Spleen (tissue), 11 donors: ENCODE measurements at regions not wholly inside any gene's neighbourhood (a gene's known extent, or its start where the extent isn't known, plus 50 kb on each side); places are given as distances from the start of the nearest gene placed in this dataset.

ENCODE experiments used
- DNase-seq: peaks from one replicate; pipeline ENCODE4 v3.0.0-alpha.2; 2020
- H3K27ac ChIP-seq, 8 donors: fragments of 200-600 bp; sonication (generic) in 7 of 8; 1 replicate in 4 of 8; 2 replicates in 4 of 8; pipeline versions ENCODE4 v1.5.0 to v1.8.0; 2016 to 2021; ENCODE audit warnings: inconsistent platforms in 4 of 8, mild to moderate bottlenecking in 4 of 8, moderate library complexity in 1 of 8
- H3K27me3 ChIP-seq, 7 donors: fragments of 200-600 bp; sonication (generic) in 6 of 7; replicated peaks in 1 of 7; 1 replicate in 4 of 7; 2 replicates in 3 of 7; pipeline versions ENCODE4 v1.5.0 to v1.8.0; 2016 to 2021; ENCODE audit warnings: inconsistent platforms in 3 of 7, mild to moderate bottlenecking in 1 of 7
- H3K36me3 ChIP-seq, 6 donors: fragments of 200-600 bp; sonication (generic) in 5 of 6; 1 replicate in 4 of 6; 2 replicates in 2 of 6; pipeline versions ENCODE4 v1.5.0 to v1.8.0; 2016 to 2021; ENCODE audit warnings: inconsistent platforms in 2 of 6
- H3K4me1 ChIP-seq, 6 donors: fragments of 200-600 bp; sonication (generic) in 5 of 6; 1 replicate in 3 of 6; 2 replicates in 3 of 6; pipeline versions ENCODE4 v1.5.0 to v1.8.0; 2016 to 2021; ENCODE audit warnings: inconsistent platforms in 3 of 6
- H3K4me3 ChIP-seq, 8 donors: fragments of 200-600 bp; sonication (generic) in 7 of 8; 1 replicate in 4 of 8; 2 replicates in 4 of 8; pipeline versions ENCODE4 v1.5.0 to v1.8.0; 2016 to 2021; ENCODE audit warnings: inconsistent platforms in 4 of 8, mild to moderate bottlenecking in 4 of 8, moderate library complexity in 2 of 8
- H3K9me3 ChIP-seq, 8 donors: fragments of 200-600 bp; sonication (generic) in 7 of 8; 1 replicate in 4 of 8; 2 replicates in 4 of 8; pipeline versions ENCODE4 v1.5.0 to v1.8.0; 2016 to 2021; ENCODE audit warnings: inconsistent platforms in 4 of 8
- POLR2A ChIP-seq, 3 donors: fragments of 450-650 bp; IDR thresholded peaks; one replicate each; pipeline ENCODE4 v1.5.1; 2017; ENCODE audit warnings: antibody characterized with exemption in 3 of 3, mild to moderate bottlenecking in 1 of 3
- POLR2AphosphoS5 ChIP-seq, 3 donors: sonication (generic); formaldehyde crosslinking; IDR thresholded peaks; one replicate each; pipeline ENCODE4 v1.5.1; 2017; ENCODE audit warnings: antibody characterized with exemption in 3 of 3
- WGBS, 5 donors: extraction: QIAGEN DNeasy Blood & Tissue Kit in 3 of 5; methylation state at CpG; one replicate each; pipeline versions ENCODE4 v1.1.5 to v1.1.7; 2013 to 2018; 5-methylcytosine and 5-hydroxymethylcytosine counted together
- intact Hi-C: fragments of 100-400 bp; cut with DNase I; formaldehyde crosslinking; loops from one replicate; pipeline ENCODE4 v1.15.0; 2023; ENCODE audit warnings: low total_unique reads
- TF ChIP-seq, protein P1 (sequence below), 11 experiments: fragments of 200-600 bp in 7 of 11; fragments of 450-650 bp in 4 of 11; sonication (generic) in 4 of 11; IDR thresholded peaks in 8 of 11; conservative IDR thresholded peaks in 3 of 11; 1 replicate in 7 of 11; 2 replicates in 4 of 11; pipeline versions ENCODE4 v1.4.0 to v1.8.0; 2016 to 2021; ENCODE audit warnings: antibody characterized with exemption in 11 of 11, inconsistent platforms in 4 of 11, mild to moderate bottlenecking in 1 of 11
- donor health status: healthy with polysubstance abuse.
- donor health status: DM: no; HTN: no; CAD: no; lungs with moderate emphysema.
- donor health status: DM: no; HTN: no; CAD: no.
- donor health status: Bipolar disorder and iron deficiency.
- donor health status: healthy.
- donor health status: DM: no; HTN: no; CAD: no.
- donor health status: DM: yes; HTN: yes; CAD: no.

DNA sequence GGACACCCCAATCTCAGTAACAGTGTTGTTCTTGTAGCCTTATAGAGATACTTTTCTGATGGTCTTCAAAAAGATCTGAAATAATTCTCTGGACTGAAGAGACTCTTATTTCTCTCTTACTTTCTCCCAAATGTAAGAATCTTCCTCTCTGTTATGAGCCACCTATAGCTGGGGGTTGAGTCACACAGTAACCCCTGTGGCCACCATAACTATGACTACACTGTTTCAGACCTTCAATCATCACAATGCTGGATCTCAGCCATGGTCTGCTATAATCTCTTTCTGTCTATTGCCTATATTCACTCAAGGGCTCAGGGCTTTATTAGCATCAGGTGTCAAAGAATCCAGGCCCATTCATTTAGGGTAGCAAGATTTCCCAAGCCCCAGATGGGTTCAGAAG is 436.9 kb downstream of the KDM5D start:
- intact Hi-C loops, result no loop called here
- H3K27me3 ChIP-seq, result no peaks in the 10 kb centered on the region
- H3K4me1 ChIP-seq, result no peaks in the 10 kb centered on the region
- TF ChIP-seq POLR2A (IDR thresholded peaks at IDR 0.05) (no peak), POLR2AphosphoS5 (IDR thresholded peaks at IDR 0.05) (no peak)
- TF ChIP-seq, protein P1, sequence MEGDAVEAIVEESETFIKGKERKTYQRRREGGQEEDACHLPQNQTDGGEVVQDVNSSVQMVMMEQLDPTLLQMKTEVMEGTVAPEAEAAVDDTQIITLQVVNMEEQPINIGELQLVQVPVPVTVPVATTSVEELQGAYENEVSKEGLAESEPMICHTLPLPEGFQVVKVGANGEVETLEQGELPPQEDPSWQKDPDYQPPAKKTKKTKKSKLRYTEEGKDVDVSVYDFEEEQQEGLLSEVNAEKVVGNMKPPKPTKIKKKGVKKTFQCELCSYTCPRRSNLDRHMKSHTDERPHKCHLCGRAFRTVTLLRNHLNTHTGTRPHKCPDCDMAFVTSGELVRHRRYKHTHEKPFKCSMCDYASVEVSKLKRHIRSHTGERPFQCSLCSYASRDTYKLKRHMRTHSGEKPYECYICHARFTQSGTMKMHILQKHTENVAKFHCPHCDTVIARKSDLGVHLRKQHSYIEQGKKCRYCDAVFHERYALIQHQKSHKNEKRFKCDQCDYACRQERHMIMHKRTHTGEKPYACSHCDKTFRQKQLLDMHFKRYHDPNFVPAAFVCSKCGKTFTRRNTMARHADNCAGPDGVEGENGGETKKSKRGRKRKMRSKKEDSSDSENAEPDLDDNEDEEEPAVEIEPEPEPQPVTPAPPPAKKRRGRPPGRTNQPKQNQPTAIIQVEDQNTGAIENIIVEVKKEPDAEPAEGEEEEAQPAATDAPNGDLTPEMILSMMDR (IDR thresholded peaks at IDR 0.05 in 8 of 11, conservative IDR thresholded peaks at IDR 0.05 in 3 of 11), result no peak
- DNase-seq, result no peak
- no peaks in the 10 kb centered on the region for H3K36me3 ChIP-seq
- no peak overlapping the region for H3K27ac ChIP-seq
- no peak overlapping the region for H3K4me3 ChIP-seq
- H3K9me3 ChIP-seq, result no peaks in the 10 kb centered on the region

DNA sequence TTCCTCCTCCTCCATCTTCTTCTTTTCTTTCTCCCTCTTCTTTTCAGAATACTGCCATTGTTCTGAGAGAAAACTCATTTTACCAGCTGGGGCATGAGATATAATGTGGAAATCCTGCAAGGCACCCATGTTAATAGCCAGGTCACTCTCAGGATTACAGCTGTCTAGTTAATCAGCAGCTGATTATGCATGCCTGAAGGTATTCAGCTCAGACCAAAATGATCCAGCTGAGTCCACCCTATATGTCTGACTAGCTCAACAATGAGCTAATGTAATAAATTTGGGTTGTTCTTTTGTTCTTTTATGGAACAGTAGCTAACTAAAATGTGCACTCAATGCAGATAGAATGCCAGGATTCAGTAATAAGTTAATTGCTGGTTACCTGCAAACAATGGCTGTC is 441.4 kb downstream of the KDM5D start:
- Histone ChIP-seq H3K27me3 (no peaks in the 10 kb centered on the region), H3K27ac (no peak overlapping the region), H3K9me3 (peaks cover 0 to 9% (median 0%) of the 10 kb centered on the region in 8 donors), H3K4me3 (no peak overlapping the region), H3K4me1 (no peaks in the 10 kb centered on the region), H3K36me3 (no peaks in the 10 kb centered on the region)
- intact Hi-C loops, result no loop called here
- TF ChIP-seq, protein P1 (IDR thresholded peaks at IDR 0.05 in 8 of 11, conservative IDR thresholded peaks at IDR 0.05 in 3 of 11), result no peak
- TF ChIP-seq POLR2A (IDR thresholded peaks at IDR 0.05) (no peak), POLR2AphosphoS5 (IDR thresholded peaks at IDR 0.05) (no peak)
- DNase-seq, result no peak

DNA sequence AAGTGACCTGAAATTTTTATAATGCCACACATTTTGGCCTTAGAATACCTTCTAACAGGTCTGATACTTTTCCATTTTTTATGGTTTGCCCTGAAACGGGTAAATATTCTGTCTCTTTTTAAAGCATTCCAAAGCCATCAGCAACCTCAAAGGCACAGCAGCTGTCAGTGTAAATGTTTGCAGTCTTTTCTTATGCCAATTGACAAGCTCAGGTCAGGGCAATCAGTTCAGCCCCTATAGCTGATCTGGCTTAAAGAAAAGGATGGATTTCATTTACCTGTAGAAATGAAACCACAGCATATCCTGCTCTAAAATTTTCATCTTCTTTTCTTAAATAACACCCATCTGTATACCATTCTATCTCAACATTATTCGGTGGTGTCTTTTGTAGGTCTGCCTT is 453.6 kb downstream of the KDM5D start:
- intact Hi-C loops, result no loop called here
- Histone ChIP-seq H3K4me3 (no peak overlapping the region), H3K36me3 (no peaks in the 10 kb centered on the region), H3K27ac (no peak overlapping the region), H3K9me3 (no peaks in the 10 kb centered on the region), H3K27me3 (no peaks in the 10 kb centered on the region), H3K4me1 (no peaks in the 10 kb centered on the region)
- TF ChIP-seq, protein P1 (IDR thresholded peaks at IDR 0.05 in 8 of 11, conservative IDR thresholded peaks at IDR 0.05 in 3 of 11), result no peak
- TF ChIP-seq POLR2AphosphoS5 (IDR thresholded peaks at IDR 0.05) (no peak), POLR2A (IDR thresholded peaks at IDR 0.05) (no peak)
- 27 to 39% (median 31%) methylated on average over 2 of the region's 2 CpGs; no CpG with 5 or more reads in 2 of the 5 donors for WGBS, 5 donors
- no peak for DNase-seq

DNA sequence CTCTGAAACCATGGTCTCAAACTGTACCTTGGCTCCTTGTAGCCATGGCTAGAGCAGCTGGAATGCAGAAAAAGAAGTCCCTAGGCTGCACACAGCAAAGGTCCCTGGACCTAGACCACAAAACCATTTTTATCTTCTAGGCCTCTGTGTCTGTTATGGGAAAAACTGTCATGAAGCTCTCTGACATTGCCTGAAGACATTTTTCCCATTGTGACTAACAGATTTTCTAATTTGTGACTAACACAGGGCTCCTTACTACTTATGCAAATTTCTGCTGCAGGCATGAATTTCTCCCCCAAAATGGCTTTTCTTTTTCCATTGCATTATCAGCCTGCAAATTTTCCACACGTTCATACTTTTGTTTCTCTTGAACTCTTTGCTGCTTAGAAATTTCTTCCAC is 470.4 kb downstream of the KDM5D start:
- WGBS, 5 donors, result 58 to 88% (median 86%) methylated on average over 1 of the region's 1 CpG; no CpG with 5 or more reads in 2 of the 5 donors

More for the DNA sequence above, 470.4 kb downstream of the KDM5D start:
- intact Hi-C loops, result no loop called here
- Histone ChIP-seq H3K4me1 (no peaks in the 10 kb centered on the region), H3K9me3 (no peaks in the 10 kb centered on the region), H3K27me3 (no peaks in the 10 kb centered on the region), H3K27ac (no peak overlapping the region), H3K4me3 (no peak overlapping the region), H3K36me3 (no peaks in the 10 kb centered on the region)
- TF ChIP-seq, protein P1 (IDR thresholded peaks at IDR 0.05 in 8 of 11, conservative IDR thresholded peaks at IDR 0.05 in 3 of 11), result no peak
- TF ChIP-seq POLR2A (IDR thresholded peaks at IDR 0.05) (no peak), POLR2AphosphoS5 (IDR thresholded peaks at IDR 0.05) (no peak)
- DNase-seq, result no peak
